Sigmoid colon (tissue), 6 donors: ENCODE measurements at regions not wholly inside any gene's neighbourhood (a gene's known extent, or its start where the extent isn't known, plus 50 kb on each side); places are given as distances from the start of the nearest gene placed in this dataset.

Source experiments
- DNase-seq: peaks from one replicate; pipeline ENCODE4 v3.0.0-alpha.2; 2019
- H3K27ac ChIP-seq, 4 donors: fragments of 200-600 bp; sonication (generic); one replicate each; pipeline ENCODE4 v1.5.1; 2016 to 2019; ENCODE audit warnings: mild to moderate bottlenecking in 1 of 4
- H3K27me3 ChIP-seq, 3 donors: fragments of 200-600 bp; sonication (generic); one replicate each; pipeline ENCODE4 v1.5.1; 2019; ENCODE audit warnings: mild to moderate bottlenecking in 1 of 3
- H3K36me3 ChIP-seq, 4 donors: fragments of 200-600 bp; sonication (generic); one replicate each; pipeline ENCODE4 v1.5.1; 2016 to 2019
- H3K4me1 ChIP-seq, 4 donors: fragments of 200-600 bp; sonication (generic); one replicate each; pipeline ENCODE4 v1.5.1; 2017 to 2019
- H3K4me3 ChIP-seq, 4 donors: fragments of 200-600 bp; sonication (generic); one replicate each; pipeline ENCODE4 v1.5.1; 2017 to 2019; ENCODE audit warnings: mild to moderate bottlenecking in 2 of 4, moderate library complexity in 1 of 4
- H3K9me3 ChIP-seq, 4 donors: fragments of 200-600 bp in 3 of 4; sonication (generic) in 3 of 4; one replicate each; pipeline versions ENCODE4 v1.5.1 to v1.6.1; 2013 to 2019
- EP300 ChIP-seq, 4 donors: sonication (generic); formaldehyde crosslinking; IDR thresholded peaks; one replicate each; pipeline ENCODE4 v1.6.1; 2017; ENCODE audit warnings: antibody characterized with exemption in 4 of 4
- POLR2A ChIP-seq, 2 donors: fragments of 450-650 bp; IDR thresholded peaks; one replicate each; pipeline ENCODE4 v1.6.1; 2016; ENCODE audit warnings: antibody characterized with exemption in 2 of 2, mild to moderate bottlenecking in 2 of 2, moderate library complexity in 2 of 2
- POLR2AphosphoS5 ChIP-seq, 4 donors: sonication (generic); formaldehyde crosslinking; IDR thresholded peaks; one replicate each; pipeline ENCODE4 v1.6.1; 2017; ENCODE audit warnings: antibody characterized with exemption in 4 of 4
- WGBS, 2 donors: extraction: QIAGEN DNeasy Blood & Tissue Kit; methylation state at CpG; one replicate each; pipeline ENCODE4 v1.1.7; 2013; 5-methylcytosine and 5-hydroxymethylcytosine counted together
- intact Hi-C: fragments of 100-400 bp; cut with DNase I; formaldehyde crosslinking; loops from one replicate; pipeline ENCODE4 v1.15.1; 2023
- TF ChIP-seq, protein P1 (sequence below), 4 experiments: fragments of 450-650 bp in 3 of 4; fragments of 200-600 bp in 1 of 4; IDR thresholded peaks; one replicate each; pipeline ENCODE4 v1.5.1; 2016 to 2019; ENCODE audit warnings: antibody characterized with exemption in 4 of 4, mild to moderate bottlenecking in 3 of 4, moderate library complexity in 2 of 4
- donor health status: healthy with polysubstance abuse.
- donor health status: healthy.

DNA sequence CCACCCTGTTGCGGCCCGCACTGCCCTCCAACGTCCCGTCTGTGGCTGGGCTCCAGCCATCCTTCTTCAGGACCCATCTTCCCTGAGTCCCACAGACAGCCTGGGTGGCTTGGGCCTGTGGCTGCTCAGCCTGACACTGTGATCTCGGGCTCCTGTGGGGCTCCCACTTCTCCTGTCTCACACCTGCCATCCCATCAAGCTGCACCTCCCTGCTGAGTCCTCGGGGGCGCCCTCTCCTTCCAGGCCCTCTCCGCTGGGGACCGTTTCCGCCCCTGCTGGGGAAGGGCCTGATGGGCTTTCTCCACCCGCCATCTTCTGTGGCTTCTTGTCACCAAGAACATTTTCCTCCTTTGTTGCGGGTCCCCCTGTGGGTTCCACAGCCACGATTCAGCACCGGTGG lies 173.8 kb upstream of the PPP2R2D start:
- intact Hi-C loops = no loop called here
- no peaks in the 10 kb centered on the region for H3K27me3 ChIP-seq
- H3K9me3 ChIP-seq = no peaks in the 10 kb centered on the region
- no peak overlapping the region for H3K27ac ChIP-seq
- WGBS, 2 donors = 78 to 80% methylated on average over 14 of the region's 14 CpGs
- H3K36me3 ChIP-seq = no peaks in the 10 kb centered on the region
- peaks cover 0 to 14% (median 11%) of the 10 kb centered on the region in 4 donors for H3K4me1 ChIP-seq
- TF ChIP-seq POLR2A (IDR thresholded peaks at IDR 0.05) (no peak), POLR2AphosphoS5 (IDR thresholded peaks at IDR 0.05) (no peak), EP300 (IDR thresholded peaks at IDR 0.05) (no peak)
- TF ChIP-seq, protein P1, sequence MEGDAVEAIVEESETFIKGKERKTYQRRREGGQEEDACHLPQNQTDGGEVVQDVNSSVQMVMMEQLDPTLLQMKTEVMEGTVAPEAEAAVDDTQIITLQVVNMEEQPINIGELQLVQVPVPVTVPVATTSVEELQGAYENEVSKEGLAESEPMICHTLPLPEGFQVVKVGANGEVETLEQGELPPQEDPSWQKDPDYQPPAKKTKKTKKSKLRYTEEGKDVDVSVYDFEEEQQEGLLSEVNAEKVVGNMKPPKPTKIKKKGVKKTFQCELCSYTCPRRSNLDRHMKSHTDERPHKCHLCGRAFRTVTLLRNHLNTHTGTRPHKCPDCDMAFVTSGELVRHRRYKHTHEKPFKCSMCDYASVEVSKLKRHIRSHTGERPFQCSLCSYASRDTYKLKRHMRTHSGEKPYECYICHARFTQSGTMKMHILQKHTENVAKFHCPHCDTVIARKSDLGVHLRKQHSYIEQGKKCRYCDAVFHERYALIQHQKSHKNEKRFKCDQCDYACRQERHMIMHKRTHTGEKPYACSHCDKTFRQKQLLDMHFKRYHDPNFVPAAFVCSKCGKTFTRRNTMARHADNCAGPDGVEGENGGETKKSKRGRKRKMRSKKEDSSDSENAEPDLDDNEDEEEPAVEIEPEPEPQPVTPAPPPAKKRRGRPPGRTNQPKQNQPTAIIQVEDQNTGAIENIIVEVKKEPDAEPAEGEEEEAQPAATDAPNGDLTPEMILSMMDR (IDR thresholded peaks at IDR 0.05) = no peak
- peak; percentile 43 for DNase-seq
- peak overlapping the region in 1 of 4 donors; percentile 25 for H3K4me3 ChIP-seq

DNA sequence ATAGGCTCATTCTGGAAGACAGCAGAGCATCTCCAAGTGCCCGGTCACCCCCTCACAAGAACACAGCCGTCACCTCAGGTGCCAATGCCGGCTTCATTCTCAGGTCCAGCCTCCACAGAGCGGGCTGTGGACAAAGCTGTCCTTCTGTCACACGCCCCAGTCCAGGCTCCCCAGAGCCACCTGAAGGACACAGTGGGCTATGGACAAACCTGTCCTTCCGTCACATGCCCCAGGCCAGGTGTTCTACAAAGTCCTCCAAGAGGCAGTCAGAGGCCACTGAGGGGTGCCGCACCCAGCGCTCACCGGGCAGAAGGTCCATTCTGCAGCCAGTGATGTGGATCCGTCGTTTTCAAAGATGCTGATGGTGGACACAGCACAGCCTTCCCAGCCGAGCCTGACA lies 173.2 kb upstream of the PPP2R2D start:
- DNase-seq = peak; percentile 36
- Histone ChIP-seq H3K27me3 (no peaks in the 10 kb centered on the region), H3K36me3 (no peaks in the 10 kb centered on the region), H3K4me3 (no peak overlapping the region), H3K27ac (no peak overlapping the region), H3K9me3 (peaks cover 0 to 3% (median 0%) of the 10 kb centered on the region in 4 donors), H3K4me1 (peaks cover 0 to 14% (median 11%) of the 10 kb centered on the region in 4 donors)
- 93 to 94% methylated on average over 12 of the region's 12 CpGs for WGBS, 2 donors
- TF ChIP-seq POLR2AphosphoS5 (IDR thresholded peaks at IDR 0.05) (no peak), EP300 (IDR thresholded peaks at IDR 0.05) (no peak), POLR2A (IDR thresholded peaks at IDR 0.05) (no peak)
- TF ChIP-seq, protein P1 (IDR thresholded peaks at IDR 0.05) = no peak
- intact Hi-C loops = no loop called here

DNA sequence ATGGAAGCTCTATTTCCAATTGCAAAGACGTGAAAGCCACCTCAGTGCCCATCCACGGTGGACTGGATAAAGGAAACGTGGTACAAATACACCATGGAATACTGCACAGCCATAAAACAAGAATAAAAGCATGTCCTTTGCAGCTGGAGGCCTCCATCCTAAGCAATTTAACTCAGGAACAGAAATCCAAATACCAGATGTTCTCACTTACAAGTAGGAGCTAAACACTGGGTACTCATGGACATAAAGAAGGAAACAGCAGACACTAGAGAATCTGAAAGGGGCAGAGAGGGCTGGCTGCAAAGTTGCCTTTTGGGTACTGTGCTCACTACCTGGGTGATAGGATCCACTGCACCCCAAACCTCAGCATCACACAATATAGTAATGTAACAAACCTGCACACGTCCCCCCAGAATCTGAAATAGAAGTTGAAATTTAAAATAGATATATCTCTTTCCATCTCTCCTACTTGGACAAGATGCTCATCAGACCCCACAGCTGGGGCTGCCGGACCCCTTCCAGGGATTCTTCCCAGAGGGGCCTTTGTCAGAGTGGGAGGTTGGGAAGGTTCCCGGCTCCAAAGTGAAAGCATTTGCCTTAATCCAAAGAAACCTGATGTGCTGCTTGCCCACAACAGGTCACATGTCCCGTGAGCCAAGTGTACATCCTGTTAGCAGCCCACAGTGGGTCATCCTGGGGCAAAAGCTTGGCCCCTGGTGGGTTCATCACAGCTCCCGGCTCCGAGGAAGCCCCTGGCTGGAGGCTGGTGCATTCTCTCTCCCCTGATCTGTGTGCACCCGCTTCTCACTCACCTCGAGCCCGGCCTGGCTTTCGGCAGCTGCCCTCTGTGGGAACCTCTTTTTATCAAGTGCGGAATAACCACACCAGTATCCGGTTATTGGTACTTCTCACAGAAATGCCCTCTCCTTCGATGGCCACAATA lies 172.3 kb upstream of the PPP2R2D start:
- WGBS, 2 donors = 78 to 79% methylated on average over 16 of the region's 16 CpGs

DNA sequence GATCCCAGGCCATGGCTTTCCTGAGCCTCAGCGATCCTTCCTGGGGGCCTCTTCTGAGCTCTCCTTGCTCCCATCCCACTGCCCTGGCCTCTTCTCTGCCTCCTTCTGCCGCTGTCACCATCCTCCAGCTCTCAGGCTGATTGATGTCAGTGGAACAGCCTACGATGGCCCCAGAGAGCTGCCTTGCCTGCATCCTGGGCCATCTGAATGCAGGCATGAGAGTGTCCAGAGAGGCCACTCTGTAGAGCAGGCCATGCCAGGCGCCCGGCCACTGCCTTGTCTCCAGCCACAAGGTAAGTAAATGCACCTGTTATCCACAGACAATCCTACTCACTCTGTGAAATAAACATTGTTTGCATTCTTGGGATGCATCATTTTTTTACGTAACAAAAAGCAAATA lies 171.4 kb upstream of the PPP2R2D start:
- intact Hi-C loops = no loop called here
- Histone ChIP-seq H3K4me1 (peaks cover 0 to 14% (median 11%) of the 10 kb centered on the region in 4 donors), H3K36me3 (no peaks in the 10 kb centered on the region), H3K4me3 (no peak overlapping the region), H3K9me3 (peaks cover 0 to 3% (median 0%) of the 10 kb centered on the region in 4 donors), H3K27ac (no peak overlapping the region), H3K27me3 (no peaks in the 10 kb centered on the region)
- TF ChIP-seq POLR2AphosphoS5 (IDR thresholded peaks at IDR 0.05) (no peak), POLR2A (IDR thresholded peaks at IDR 0.05) (no peak), EP300 (IDR thresholded peaks at IDR 0.05) (no peak)
- TF ChIP-seq, protein P1 (IDR thresholded peaks at IDR 0.05) = no peak
- DNase-seq = no peak
- 69 to 75% methylated on average over 6 of the region's 6 CpGs for WGBS, 2 donors

More for the DNA sequence above, 172.3 kb upstream of the PPP2R2D start:
- no peaks in the 10 kb centered on the region for H3K27me3 ChIP-seq
- peaks cover 0 to 3% (median 0%) of the 10 kb centered on the region in 4 donors for H3K9me3 ChIP-seq
- peaks cover 0 to 14% (median 11%) of the 10 kb centered on the region in 4 donors for H3K4me1 ChIP-seq
- TF ChIP-seq EP300 (IDR thresholded peaks at IDR 0.05) (no peak), POLR2A (IDR thresholded peaks at IDR 0.05) (no peak), POLR2AphosphoS5 (IDR thresholded peaks at IDR 0.05) (no peak)
- TF ChIP-seq, protein P1 (IDR thresholded peaks at IDR 0.05) = no peak
- H3K36me3 ChIP-seq = no peaks in the 10 kb centered on the region
- no peak overlapping the region for H3K4me3 ChIP-seq
- H3K27ac ChIP-seq = no peak overlapping the region
- DNase-seq = peak; percentile 32
- intact Hi-C loops = no loop called here
